HUES6 (cell line): ENCODE measurements at regions not wholly inside any gene's neighbourhood (a gene's known extent, or its start where the extent isn't known, plus 50 kb on each side); places are given as distances from the start of the nearest gene placed in this dataset.

Experiments used
- H3K27ac ChIP-seq: 2 replicates; pipeline ENCODE4 v1.7.0; 2013; ENCODE audit warnings: low read depth, mild to moderate bottlenecking, low read length, inconsistent platforms
- H3K27me3 ChIP-seq: 2 replicates; pipeline ENCODE4 v1.6.1; 2013; ENCODE audit warnings: low read length; ENCODE audit not compliant: control insufficient read depth, insufficient read depth
- H3K36me3 ChIP-seq: 2 replicates; pipeline ENCODE4 v1.6.1; 2013; ENCODE audit warnings: low read length; ENCODE audit not compliant: control insufficient read depth, insufficient read depth
- H3K4me1 ChIP-seq: 2 replicates; pipeline ENCODE4 v1.6.1; 2013; ENCODE audit warnings: low read length; ENCODE audit not compliant: control insufficient read depth, insufficient read depth
- H3K4me3 ChIP-seq: 2 replicates; pipeline ENCODE4 v1.5.1; 2013; ENCODE audit warnings: low read depth, low read length
- H3K9ac ChIP-seq: one replicate; pipeline ENCODE4 v1.6.1; 2013; ENCODE audit warnings: mild to moderate bottlenecking, low read length
- H3K9me3 ChIP-seq: 2 replicates; pipeline ENCODE4 v1.6.1; 2013; ENCODE audit warnings: low read depth, low read length; ENCODE audit not compliant: control insufficient read depth, insufficient read depth

GRCh38 chr6:48486876-48487275 is 375.9 kb upstream of the PTCHD4 start:
- no peak overlapping the region for H3K4me3 ChIP-seq
- no peaks in the 10 kb centered on the region for H3K9me3 ChIP-seq
- H3K9ac ChIP-seq: no peak overlapping the region
- H3K36me3 ChIP-seq: no peaks in the 10 kb centered on the region
- H3K4me1 ChIP-seq: no peaks in the 10 kb centered on the region
- no peak overlapping the region for H3K27ac ChIP-seq
- no peaks in the 10 kb centered on the region for H3K27me3 ChIP-seq

DNA sequence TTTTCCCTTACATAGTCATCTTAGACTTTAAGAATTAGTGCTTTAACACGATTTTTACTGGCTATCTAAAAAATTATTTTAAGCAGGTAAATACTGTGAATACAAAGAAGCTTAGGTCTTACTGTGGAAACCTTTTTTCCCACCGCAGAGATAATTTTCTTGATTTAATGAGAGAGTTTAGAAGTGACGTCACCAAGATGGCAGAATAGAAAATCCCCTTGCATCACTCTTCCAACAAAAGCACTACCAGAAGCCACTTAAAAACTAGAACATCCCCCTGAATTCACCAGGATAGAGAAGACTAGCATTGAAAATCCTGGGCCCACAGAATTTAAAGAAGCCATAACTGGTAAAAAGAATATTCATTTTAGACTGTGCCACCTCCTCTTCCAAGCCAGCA is 375.4 kb upstream of the PTCHD4 start:
- Histone ChIP-seq H3K9ac (no peak overlapping the region), H3K4me3 (no peak overlapping the region), H3K27ac (no peak overlapping the region)

DNA sequence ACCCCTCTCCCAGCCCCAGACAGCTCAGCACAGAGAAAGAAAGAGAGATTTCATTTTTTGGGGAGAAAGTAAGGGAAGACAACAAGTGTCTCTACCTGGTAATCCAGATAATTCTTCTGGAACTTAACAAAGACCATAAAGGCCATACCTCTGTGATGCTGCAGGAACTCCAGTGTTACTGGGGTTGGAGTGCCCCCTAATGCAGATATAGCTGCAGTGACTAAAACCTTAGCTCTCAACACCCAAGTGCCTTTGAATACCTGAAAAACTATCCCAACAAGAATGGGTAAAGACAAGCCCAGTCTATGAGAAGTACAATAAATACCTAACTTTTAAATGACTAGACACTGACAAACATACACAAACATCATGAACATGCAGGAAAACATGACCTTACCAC is 365.3 kb upstream of the PTCHD4 start:
- H3K27ac ChIP-seq: no peak overlapping the region

More for the DNA sequence above, 375.4 kb upstream of the PTCHD4 start:
- Histone ChIP-seq H3K36me3 (no peaks in the 10 kb centered on the region), H3K27me3 (no peaks in the 10 kb centered on the region), H3K9me3 (no peaks in the 10 kb centered on the region), H3K4me1 (no peaks in the 10 kb centered on the region)

GRCh38 chr6:48475275-48475674 is 364.3 kb upstream of the PTCHD4 start:
- H3K4me1 ChIP-seq: no peaks in the 10 kb centered on the region
- no peaks in the 10 kb centered on the region for H3K9me3 ChIP-seq
- H3K4me3 ChIP-seq: no peak overlapping the region
- no peak overlapping the region for H3K9ac ChIP-seq
- no peak overlapping the region for H3K27ac ChIP-seq
- no peaks in the 10 kb centered on the region for H3K36me3 ChIP-seq
- H3K27me3 ChIP-seq: no peaks in the 10 kb centered on the region

More for the DNA sequence above, 365.3 kb upstream of the PTCHD4 start:
- Histone ChIP-seq H3K27me3 (no peaks in the 10 kb centered on the region), H3K9ac (no peak overlapping the region), H3K9me3 (no peaks in the 10 kb centered on the region), H3K36me3 (no peaks in the 10 kb centered on the region), H3K4me1 (no peaks in the 10 kb centered on the region), H3K4me3 (no peak overlapping the region)

- H3K4me3 ChIP-seq: no peak overlapping the region
- no peaks in the 10 kb centered on the region for H3K9me3 ChIP-seq
- no peaks in the 10 kb centered on the region for H3K36me3 ChIP-seq
- no peaks in the 10 kb centered on the region for H3K27me3 ChIP-seq
- no peak overlapping the region for H3K27ac ChIP-seq
- no peaks in the 10 kb centered on the region for H3K4me1 ChIP-seq
- H3K9ac ChIP-seq: no peak overlapping the region
Measured at GRCh38 chr6:48474830-48475229, 363.8 kb upstream of the PTCHD4 start.

DNA sequence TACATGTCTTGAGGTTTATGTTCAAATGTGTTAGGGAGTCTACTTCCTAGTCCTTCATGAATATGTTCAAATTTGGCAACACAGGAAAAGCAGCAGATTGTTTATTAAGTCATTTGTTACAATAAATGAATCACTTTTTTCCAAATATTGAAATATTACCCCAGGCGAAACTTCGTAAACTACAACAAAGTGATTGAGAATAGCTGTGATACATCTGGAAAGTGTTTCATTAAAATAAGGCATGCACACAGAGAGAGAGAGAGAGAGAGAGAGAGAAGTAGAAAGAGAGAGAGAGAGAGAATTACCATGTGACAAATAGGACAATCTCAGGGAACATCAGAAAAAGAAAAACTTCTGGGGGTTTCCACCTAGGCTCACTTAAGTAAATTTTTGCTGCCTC is 363.1 kb upstream of the PTCHD4 start:
- Histone ChIP-seq H3K27ac (no peak overlapping the region), H3K27me3 (no peaks in the 10 kb centered on the region), H3K4me3 (no peak overlapping the region), H3K9me3 (no peaks in the 10 kb centered on the region), H3K9ac (no peak overlapping the region), H3K36me3 (no peaks in the 10 kb centered on the region), H3K4me1 (no peaks in the 10 kb centered on the region)

GRCh38 chr6:48472535-48472934 is 361.5 kb upstream of the PTCHD4 start:
- no peak overlapping the region for H3K9ac ChIP-seq
- H3K36me3 ChIP-seq: no peaks in the 10 kb centered on the region
- H3K27me3 ChIP-seq: no peaks in the 10 kb centered on the region
- no peaks in the 10 kb centered on the region for H3K9me3 ChIP-seq
- no peak overlapping the region for H3K27ac ChIP-seq
- H3K4me1 ChIP-seq: no peaks in the 10 kb centered on the region
- no peak overlapping the region for H3K4me3 ChIP-seq

GRCh38 chr6:48472091-48472490 is 361.1 kb upstream of the PTCHD4 start:
- no peaks in the 10 kb centered on the region for H3K27me3 ChIP-seq
- H3K27ac ChIP-seq: no peak overlapping the region
- H3K4me3 ChIP-seq: no peak overlapping the region
- H3K9ac ChIP-seq: no peak overlapping the region
- no peaks in the 10 kb centered on the region for H3K36me3 ChIP-seq
- no peaks in the 10 kb centered on the region for H3K9me3 ChIP-seq
- H3K4me1 ChIP-seq: no peaks in the 10 kb centered on the region

DNA sequence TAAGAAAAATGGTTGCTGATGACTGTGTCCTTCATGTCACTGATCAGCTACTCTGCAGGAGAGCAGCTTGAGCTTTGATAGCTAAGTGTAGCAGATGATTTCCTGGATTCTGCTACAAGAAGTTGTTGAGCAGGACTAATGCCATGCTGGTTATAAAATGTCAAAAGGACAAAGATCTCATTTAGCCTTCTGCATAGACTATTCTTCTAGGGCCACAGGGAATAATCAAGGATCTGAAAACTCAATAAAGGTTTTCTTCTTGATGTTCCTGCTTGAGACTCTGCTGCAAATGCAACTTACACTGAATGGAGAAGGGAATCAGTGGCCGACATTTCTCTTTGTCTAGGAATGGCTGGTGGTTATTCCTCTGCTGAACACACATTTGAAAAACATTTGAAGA is 360.3 kb upstream of the PTCHD4 start:
- Histone ChIP-seq H3K27me3 (no peaks in the 10 kb centered on the region), H3K9ac (no peak overlapping the region), H3K4me3 (no peak overlapping the region), H3K9me3 (0 out of 2 replicates have a peak, but pooled peaks cover 2% of the 10 kb centered on the region), H3K27ac (no peak overlapping the region), H3K4me1 (no peaks in the 10 kb centered on the region), H3K36me3 (no peaks in the 10 kb centered on the region)

GRCh38 chr6:48449002-48449401 is 338.0 kb upstream of the PTCHD4 start:
- no peak overlapping the region for H3K9ac ChIP-seq
- no peaks in the 10 kb centered on the region for H3K4me1 ChIP-seq
- no peak overlapping the region for H3K4me3 ChIP-seq
- no peaks in the 10 kb centered on the region for H3K27me3 ChIP-seq
- H3K36me3 ChIP-seq: no peaks in the 10 kb centered on the region
- no peaks in the 10 kb centered on the region for H3K9me3 ChIP-seq
- no peak overlapping the region for H3K27ac ChIP-seq

- Histone ChIP-seq H3K9me3 (no peaks in the 10 kb centered on the region), H3K9ac (no peak overlapping the region), H3K36me3 (no peaks in the 10 kb centered on the region), H3K4me1 (no peaks in the 10 kb centered on the region), H3K27ac (no peak overlapping the region), H3K27me3 (no peaks in the 10 kb centered on the region), H3K4me3 (no peak overlapping the region)
Measured at GRCh38 chr6:48447251-48447650, 336.3 kb upstream of the PTCHD4 start.

GRCh38 chr6:48429610-48430009 is 318.6 kb upstream of the PTCHD4 start:
- no peak overlapping the region for H3K27ac ChIP-seq
- no peaks in the 10 kb centered on the region for H3K4me1 ChIP-seq
- H3K9ac ChIP-seq: no peak overlapping the region
- H3K27me3 ChIP-seq: no peaks in the 10 kb centered on the region
- no peaks in the 10 kb centered on the region for H3K9me3 ChIP-seq
- no peaks in the 10 kb centered on the region for H3K36me3 ChIP-seq
- H3K4me3 ChIP-seq: no peak overlapping the region
